ENCODE measurements at regions not wholly inside any gene's neighbourhood (a gene's known extent, or its start where the extent isn't known, plus 50 kb on each side); places are given as distances from the start of the nearest gene placed in this dataset.

DNA sequence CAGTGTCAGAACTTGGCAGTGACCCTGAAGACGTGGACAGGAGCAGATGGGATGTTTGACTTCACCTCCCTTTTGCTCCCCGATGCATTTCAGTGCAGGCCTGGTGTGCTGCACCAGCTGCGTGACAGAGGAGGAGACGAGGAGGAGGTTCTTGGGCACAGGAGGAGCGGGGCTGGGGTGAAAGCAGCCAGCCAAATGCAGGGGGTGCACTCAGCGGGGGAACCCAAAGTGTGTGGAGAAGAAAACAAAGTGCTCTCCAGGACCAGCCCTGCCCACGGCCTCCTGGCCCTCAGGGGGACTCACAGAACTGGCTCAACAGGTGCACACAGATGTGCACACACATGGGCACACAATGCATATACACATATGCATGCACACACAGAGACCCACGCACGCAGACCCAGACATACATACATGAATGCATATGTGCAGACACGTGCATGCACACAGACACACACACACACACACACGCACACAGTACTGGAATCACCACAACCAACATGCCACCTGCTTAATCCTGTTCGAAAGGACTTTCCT, 91.7 kb upstream of the SFSWAP start:
- TF ChIP-seq, protein P1, sequence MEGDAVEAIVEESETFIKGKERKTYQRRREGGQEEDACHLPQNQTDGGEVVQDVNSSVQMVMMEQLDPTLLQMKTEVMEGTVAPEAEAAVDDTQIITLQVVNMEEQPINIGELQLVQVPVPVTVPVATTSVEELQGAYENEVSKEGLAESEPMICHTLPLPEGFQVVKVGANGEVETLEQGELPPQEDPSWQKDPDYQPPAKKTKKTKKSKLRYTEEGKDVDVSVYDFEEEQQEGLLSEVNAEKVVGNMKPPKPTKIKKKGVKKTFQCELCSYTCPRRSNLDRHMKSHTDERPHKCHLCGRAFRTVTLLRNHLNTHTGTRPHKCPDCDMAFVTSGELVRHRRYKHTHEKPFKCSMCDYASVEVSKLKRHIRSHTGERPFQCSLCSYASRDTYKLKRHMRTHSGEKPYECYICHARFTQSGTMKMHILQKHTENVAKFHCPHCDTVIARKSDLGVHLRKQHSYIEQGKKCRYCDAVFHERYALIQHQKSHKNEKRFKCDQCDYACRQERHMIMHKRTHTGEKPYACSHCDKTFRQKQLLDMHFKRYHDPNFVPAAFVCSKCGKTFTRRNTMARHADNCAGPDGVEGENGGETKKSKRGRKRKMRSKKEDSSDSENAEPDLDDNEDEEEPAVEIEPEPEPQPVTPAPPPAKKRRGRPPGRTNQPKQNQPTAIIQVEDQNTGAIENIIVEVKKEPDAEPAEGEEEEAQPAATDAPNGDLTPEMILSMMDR (IDR thresholded peaks at IDR 0.05) = no peak
- Mint-ChIP-seq H3K9me3 (no peaks in the 10 kb centered on the region), H3K27me3 (ENCODE audit: low read depth, poor library complexity) (peaks cover 20% of the 10 kb centered on the region), H3K4me3 (no peak overlapping the region), H3K36me3 (ENCODE audit: low read depth) (no peaks in the 10 kb centered on the region), H3K27ac (no peak overlapping the region), H3K4me1 (peaks cover 4% of the 10 kb centered on the region)
- no peak for DNase-seq

DNA sequence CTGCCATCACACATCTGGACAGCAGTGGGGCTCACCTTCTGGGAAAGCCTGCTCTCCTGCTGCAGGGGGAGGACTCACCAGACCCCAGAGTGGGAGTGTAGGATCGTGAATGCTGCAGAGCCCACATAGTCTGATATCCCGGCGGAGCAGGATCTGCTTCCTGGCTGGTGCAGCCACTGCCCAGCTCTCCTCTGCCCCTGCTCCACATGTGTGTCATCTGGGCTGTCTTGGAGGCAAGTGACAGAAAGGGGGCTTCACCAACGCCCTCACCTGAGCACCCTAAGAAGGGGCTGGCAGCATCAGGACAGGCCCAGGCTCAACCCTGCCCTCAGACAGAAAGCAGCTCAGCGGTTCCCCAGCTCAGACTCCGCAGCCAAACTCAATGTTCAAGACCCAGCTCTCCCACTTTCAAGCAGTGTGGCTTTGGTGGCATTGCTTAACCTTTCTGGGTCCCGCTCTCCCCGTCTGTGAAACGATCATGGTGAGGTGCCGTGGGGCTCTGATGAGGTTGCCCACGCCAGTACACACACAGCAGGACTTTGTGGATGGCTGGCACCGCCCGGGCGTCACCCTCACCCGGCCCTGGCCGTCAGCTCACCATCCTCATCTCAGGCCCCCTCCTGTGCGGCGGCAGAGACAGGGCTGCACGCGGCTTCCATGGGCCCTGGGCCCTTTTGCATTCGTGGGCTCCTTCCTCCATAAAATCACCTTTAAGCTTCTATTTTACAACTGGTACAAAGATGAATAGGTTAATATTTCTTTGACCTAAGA, 91.0 kb upstream of the SFSWAP start:
- TF ChIP-seq, protein P1 (IDR thresholded peaks at IDR 0.05) = no peak
- Mint-ChIP-seq H3K4me3 (no peak overlapping the region), H3K4me1 (peaks cover 7% of the 10 kb centered on the region), H3K27me3 (ENCODE audit: low read depth, poor library complexity) (peaks cover 24% of the 10 kb centered on the region), H3K36me3 (ENCODE audit: low read depth) (no peaks in the 10 kb centered on the region), H3K27ac (no peak overlapping the region), H3K9me3 (no peaks in the 10 kb centered on the region)
- DNase-seq = no peak

DNA sequence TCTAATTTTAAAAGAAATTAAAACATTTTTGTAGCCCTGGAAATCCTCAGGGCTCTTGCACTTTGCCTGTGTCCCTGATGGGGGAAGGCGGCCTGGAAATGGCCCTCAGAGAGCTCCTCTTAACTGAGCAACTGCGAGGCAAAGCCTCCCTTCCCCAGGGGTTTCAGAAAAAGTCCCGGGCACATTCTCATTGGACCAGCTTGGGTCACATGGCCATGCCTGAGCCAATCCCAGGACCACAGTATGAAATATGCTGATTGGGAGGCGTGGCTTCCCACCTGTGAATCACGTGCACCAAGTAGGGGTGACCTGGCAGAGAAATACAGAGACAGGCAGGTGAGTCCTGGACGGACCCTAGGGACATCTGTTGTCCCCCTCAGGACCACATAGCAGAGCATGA, 90.4 kb upstream of the SFSWAP start:
- Mint-ChIP-seq H3K4me1 (peaks cover 7% of the 10 kb centered on the region), H3K27me3 (ENCODE audit: low read depth, poor library complexity) (peaks cover 27% of the 10 kb centered on the region), H3K9me3 (no peaks in the 10 kb centered on the region), H3K36me3 (ENCODE audit: low read depth) (no peaks in the 10 kb centered on the region), H3K27ac (no peak overlapping the region), H3K4me3 (no peak overlapping the region)
- DNase-seq = no peak
- TF ChIP-seq, protein P1 (IDR thresholded peaks at IDR 0.05) = no peak

DNA sequence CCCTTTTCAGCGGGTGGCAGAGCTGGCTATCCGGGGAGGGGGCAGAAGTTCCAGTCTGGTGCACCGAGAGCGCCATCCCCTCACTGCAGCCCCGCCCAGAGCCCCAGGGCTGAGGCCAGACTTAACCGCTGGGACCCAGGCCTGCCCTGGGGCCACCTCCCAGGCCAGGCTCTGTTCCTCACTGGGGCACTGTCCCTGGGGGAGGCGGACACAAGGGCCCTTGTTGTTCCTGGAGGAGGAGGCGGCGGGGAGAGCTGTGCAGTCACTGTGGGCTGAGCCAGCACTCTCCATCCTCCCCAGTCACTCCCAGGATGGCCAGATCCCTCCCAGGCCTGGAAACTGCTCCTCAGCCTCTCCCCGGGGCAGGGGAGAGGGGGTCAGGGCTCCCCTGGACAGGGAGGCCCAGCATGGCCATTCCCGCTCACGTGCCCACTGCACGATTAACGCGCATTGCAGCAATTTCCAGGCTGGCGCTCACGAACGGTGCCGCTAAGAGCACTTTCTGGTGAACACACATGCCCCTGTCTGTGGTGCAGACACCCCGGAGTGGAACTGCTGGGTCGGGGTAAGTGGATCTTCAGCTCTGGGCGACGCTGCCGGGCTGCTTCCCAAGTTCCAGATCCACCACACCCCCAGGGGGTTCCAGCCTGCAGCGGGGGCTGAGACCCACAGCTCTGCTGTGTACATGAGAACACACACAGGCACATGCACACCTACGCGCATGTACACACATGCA, 89.8 kb upstream of the SFSWAP start:
- Mint-ChIP-seq H3K36me3 (ENCODE audit: low read depth) (no peaks in the 10 kb centered on the region), H3K27me3 (ENCODE audit: low read depth, poor library complexity) (peaks cover 29% of the 10 kb centered on the region), H3K9me3 (no peaks in the 10 kb centered on the region), H3K27ac (no peak overlapping the region), H3K4me1 (peaks cover 7% of the 10 kb centered on the region), H3K4me3 (no peak overlapping the region)
- TF ChIP-seq, protein P1 (IDR thresholded peaks at IDR 0.05) = no peak
- DNase-seq = no peak

DNA sequence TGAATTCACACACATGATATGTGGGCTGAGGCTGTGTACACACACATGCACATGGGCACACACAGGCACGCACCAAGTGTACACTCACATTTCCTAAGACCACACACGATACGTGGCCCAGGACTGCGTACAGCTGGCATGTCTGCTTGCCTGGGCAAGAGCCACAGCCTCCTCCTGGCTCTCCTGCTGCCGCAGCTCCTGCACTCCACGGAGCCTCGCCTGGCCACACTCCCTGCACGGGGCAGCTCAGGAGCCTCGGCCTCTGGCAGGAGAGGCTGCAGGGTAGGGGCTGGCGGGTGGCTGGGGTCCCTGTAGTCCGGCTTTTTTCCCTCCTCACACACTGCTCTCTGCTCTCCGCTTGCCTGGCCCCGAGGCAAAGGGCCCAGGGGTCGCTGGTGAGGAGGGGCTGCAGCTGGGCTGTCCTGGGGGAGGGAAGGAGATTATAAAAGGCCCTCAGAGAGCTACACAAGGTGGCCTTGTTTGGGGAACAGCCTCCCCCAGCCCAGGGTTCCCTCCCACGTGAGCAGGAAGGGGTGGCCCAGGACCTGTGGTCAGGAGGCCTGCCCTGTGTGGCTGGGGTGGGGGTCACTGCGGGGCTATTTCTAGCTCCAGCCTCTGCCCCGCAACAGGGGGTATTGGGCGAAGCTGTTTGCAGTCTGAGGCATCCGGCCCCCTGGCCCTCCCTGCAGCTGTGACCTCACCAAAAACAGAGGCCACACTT, 89.0 kb upstream of the SFSWAP start:
- DNase-seq = peak; percentile 44
- Mint-ChIP-seq H3K4me1 (peaks cover 7% of the 10 kb centered on the region), H3K4me3 (no peak overlapping the region), H3K36me3 (ENCODE audit: low read depth) (no peaks in the 10 kb centered on the region), H3K9me3 (no peaks in the 10 kb centered on the region), H3K27me3 (ENCODE audit: low read depth, poor library complexity) (peaks cover 29% of the 10 kb centered on the region), H3K27ac (no peak overlapping the region)
- TF ChIP-seq, protein P1 (IDR thresholded peaks at IDR 0.05) = no peak
